Dedifferentiated amniotic fluid mesenchymal stem cell (primary cell): ENCODE measurements at regions not wholly inside any gene's neighbourhood (a gene's known extent, or its start where the extent isn't known, plus 50 kb on each side); places are given as distances from the start of the nearest gene placed in this dataset.

ENCODE experiments used
- DNase-seq: peaks from one replicate; pipeline ENCODE4 v3.0.0-alpha.2; 2016; ENCODE audit errors: extremely low spot score

- DNase-seq = peak; percentile 61
These were observed 99.4 kb upstream of the RND3 start for GRCh38 chr2:150586858-150587257.

- no peak for DNase-seq
These were observed 97.9 kb upstream of the RND3 start for GRCh38 chr2:150585221-150585971.

- no peak for DNase-seq
These were observed 96.6 kb upstream of the RND3 start for GRCh38 chr2:150584081-150584480.

- DNase-seq = no peak
These were observed 94.4 kb upstream of the RND3 start for GRCh38 chr2:150581717-150582472.

- DNase-seq = no peak
These were observed 91.0 kb upstream of the RND3 start for GRCh38 chr2:150578481-150578880.

- DNase-seq = no peak
These were observed 88.4 kb upstream of the RND3 start for GRCh38 chr2:150575861-150576260.

GRCh38 chr2:150572961-150573395, 85.5 kb upstream of the RND3 start:
- DNase-seq = no peak

- no peak for DNase-seq
These were observed 84.8 kb upstream of the RND3 start for GRCh38 chr2:150572194-150572766.

- no peak for DNase-seq
These were observed 83.7 kb upstream of the RND3 start for GRCh38 chr2:150571121-150571520.

- peak; percentile 92 for DNase-seq
These were observed 83.2 kb upstream of the RND3 start for GRCh38 chr2:150570712-150571111.

GRCh38 chr2:150569761-150570160, 82.3 kb upstream of the RND3 start:
- no peak for DNase-seq

GRCh38 chr2:150567771-150568301, 80.4 kb upstream of the RND3 start:
- DNase-seq = peak; percentile 73

- no peak for DNase-seq
These were observed 78.8 kb upstream of the RND3 start for GRCh38 chr2:150566289-150566688.

GRCh38 chr2:150561076-150561475, 73.6 kb upstream of the RND3 start:
- DNase-seq = no peak

- no peak for DNase-seq
These were observed 69.6 kb upstream of the RND3 start for GRCh38 chr2:150557020-150557600.

- no peak for DNase-seq
These were observed 68.3 kb upstream of the RND3 start for GRCh38 chr2:150555611-150556356.

- no peak for DNase-seq
These were observed 66.6 kb upstream of the RND3 start for GRCh38 chr2:150554046-150554445.

GRCh38 chr2:150552041-150552820, 64.8 kb upstream of the RND3 start:
- DNase-seq = no peak

- DNase-seq = no peak
These were observed 61.9 kb upstream of the RND3 start for GRCh38 chr2:150549381-150549780.

GRCh38 chr2:150548527-150548926, 61.1 kb upstream of the RND3 start:
- no peak for DNase-seq

- DNase-seq = no peak
These were observed 58.4 kb upstream of the RND3 start for GRCh38 chr2:150545916-150546315.
